OCI-M2 (cell line): ENCODE measurements at regions not wholly inside any gene's neighbourhood (a gene's known extent, or its start where the extent isn't known, plus 50 kb on each side); places are given as distances from the start of the nearest gene placed in this dataset.
"Not testable (repeated sequence)": the region's sequence is repeated elsewhere in the genome, so short reads cannot be mapped to it uniquely, and the experiment has no call there.

Source experiments
- DNase-seq: peaks from one replicate; lab custom pipeline; 2025; ENCODE audit not compliant: unreplicated experiment; lab: John Stamatoyannopoulos, UW

- DNase-seq, result peak; percentile 29
These were observed 217.5 kb upstream of the ADAMTS3 start for GRCh38 chr4:72786401-72786990.

GRCh38 chr4:72779241-72779640 lies 210.2 kb upstream of the ADAMTS3 start:
- DNase-seq, result no peak

GRCh38 chr4:72777436-72777835 lies 208.4 kb upstream of the ADAMTS3 start:
- no peak for DNase-seq

DNA sequence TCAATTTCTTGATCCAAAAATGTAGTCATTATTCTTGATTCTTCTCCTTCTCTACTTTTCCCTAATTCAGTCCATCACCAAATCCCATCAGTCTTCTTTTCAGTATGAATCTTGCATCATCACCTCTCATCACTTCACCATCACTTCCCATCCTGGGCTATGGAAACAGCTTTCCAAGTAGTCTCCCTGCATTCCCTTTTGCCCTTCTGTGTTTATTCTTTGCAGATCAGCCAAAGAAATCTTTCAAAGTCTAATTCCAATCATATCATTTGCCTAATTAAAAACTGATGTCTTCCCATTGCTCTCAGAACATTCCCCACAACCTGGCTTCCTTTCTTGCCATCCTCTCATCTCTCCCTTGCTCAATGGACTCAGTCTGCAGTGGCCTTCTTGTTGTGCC lies 201.7 kb upstream of the ADAMTS3 start:
- no peak for DNase-seq

- DNase-seq, result no peak
These were observed 199.3 kb upstream of the ADAMTS3 start for GRCh38 chr4:72768364-72768763.

DNA sequence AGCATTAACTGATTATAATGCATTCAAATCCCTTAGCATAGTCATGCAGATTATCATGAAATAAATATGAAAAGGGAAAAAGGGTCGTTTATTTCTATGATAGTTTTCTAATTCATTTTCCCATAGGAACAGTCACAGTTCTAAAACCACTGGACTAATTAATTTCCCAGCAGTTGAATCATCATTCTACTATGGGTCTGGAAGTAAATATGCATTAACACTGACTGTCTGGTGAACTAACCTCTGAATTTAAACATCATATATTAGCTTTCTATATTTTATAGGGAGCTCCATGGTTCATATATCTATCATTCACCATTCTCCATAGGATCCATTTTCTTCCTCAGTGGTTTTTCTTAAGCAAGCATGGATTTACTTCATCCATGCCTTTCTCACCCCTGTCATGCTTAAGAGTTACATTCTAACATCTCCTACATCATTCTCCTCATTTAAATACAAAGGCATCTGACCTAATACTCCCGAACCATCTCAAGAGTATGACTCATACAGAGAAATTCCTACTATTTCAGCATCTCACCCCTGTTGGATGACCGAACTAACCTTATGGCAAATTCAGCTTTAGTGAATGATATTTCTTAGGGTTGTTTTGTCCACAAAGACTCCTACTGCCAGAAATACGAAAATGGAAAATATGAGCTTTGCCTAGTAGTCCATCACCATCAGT lies 198.7 kb upstream of the ADAMTS3 start:
- no peak for DNase-seq

GRCh38 chr4:72765788-72766187 lies 196.8 kb upstream of the ADAMTS3 start:
- not testable (repeated sequence) for DNase-seq

DNA sequence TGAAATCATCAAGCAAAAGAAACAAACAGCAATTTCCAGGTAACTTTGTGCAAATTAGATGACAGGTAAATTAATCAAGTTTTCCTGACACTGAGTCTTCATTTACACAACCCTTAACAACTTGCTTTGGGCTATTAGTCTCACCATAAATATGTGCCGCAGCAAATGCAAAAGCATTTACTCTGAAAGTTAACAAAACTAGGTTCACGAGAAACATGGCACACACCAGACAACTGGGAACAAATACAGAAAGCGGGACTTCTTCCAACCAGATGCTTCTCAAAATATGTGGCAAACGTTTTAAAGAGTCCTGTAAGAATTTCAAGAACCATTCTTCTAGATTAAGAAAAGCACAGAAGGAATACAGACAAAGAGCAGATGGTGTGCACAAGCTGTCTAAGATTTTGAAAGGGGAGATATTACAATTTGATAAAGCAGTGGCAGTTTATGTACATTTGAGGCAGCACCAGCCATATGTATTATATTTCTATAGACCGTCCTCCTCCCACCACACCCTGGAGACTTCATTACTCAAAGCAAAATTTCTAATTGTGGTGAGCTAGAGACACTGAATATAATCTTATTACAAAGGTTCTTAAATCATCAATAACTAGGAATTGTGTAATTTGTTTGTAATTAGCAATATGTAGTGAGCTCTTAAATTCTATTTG lies 192.5 kb upstream of the ADAMTS3 start:
- no peak for DNase-seq

DNA sequence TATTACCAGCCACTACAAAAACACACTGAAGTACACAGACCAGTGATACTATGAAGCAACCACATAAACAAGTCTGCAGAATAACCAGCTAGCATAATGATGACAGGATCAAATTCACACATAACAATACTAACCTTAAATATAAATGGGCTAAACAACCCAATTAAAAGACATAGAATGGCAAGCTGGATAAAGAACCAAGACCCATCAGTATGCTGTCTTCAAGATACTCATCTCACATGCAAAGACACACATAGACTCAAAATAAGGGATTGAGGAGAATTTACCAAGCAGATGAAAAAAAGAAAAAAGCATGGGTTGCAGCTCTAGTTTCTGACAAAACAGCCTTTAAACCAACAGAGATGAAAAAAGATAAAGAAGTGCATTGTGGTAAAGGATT lies 184.4 kb upstream of the ADAMTS3 start:
- DNase-seq, result not testable (repeated sequence)

DNA sequence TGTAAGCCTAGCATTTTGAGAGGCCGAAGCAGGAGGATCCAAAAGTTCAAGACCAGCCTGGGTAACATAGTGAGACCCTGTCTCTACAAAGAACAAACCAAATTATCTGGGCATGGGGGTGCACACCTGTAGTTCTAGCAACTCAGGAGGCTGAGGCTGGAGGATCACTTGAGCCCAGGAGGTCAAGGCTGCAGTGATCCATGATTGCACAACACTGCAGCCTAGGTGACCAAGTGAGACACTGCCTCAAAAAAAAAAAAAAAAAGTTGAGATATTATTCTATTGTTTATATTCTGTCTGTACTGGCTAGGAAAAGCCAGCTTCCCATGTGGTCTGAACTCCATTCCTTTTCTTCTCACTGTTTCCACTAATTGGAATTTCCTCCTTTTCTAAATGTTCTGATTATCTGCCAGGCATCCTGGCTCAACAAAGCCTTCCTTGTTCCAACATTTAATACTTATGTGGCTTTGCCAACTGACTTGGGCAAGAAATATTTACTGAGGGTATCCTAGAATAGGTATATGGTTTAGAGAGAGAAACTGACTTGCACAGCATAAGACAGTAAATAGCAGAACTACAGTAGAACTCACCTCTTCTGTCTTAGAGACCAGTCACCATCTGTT lies 175.2 kb upstream of the ADAMTS3 start:
- no peak for DNase-seq

DNA sequence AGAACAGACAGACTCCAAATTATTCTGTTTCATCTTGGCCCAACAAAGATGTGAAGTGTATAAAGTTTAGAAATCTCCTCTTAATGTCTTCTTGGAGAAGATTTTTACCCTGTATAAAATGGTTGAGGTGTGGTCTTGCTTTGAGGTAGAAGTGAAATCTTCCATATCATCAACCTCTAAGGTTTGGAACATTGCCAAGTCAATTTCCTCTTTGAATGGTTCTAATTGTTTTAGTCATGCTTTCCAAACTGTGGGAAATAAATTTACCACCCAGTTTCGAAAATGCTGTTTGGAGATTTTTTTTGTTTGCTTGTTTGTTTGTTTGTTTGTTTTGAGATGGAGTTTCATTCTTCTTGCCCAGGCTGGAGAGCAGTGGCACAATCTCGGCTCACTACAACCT lies 174.1 kb upstream of the ADAMTS3 start:
- no peak for DNase-seq

DNA sequence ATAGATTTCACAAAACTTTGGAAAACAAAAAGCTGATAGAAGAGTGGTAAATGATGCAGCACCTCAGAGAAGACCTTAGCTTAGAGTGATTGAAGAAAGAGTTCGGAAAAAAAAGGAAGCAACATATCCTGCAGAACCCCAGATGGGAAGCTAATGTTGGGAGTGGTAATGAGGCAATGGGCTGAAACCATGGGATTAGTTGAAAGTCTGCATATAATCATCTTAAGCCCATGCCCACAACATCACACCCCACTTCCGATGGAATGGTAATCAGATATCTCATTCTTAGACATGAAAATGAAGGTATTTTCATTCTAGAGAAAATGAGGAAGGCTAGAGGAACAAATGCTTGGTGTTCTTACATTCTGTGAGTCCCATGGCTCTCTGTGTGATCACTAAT lies 146.3 kb upstream of the ADAMTS3 start:
- DNase-seq, result no peak

GRCh38 chr4:72714482-72715279 lies 145.7 kb upstream of the ADAMTS3 start:
- DNase-seq, result no peak

- DNase-seq, result no peak
These were observed 144.0 kb upstream of the ADAMTS3 start for GRCh38 chr4:72712997-72713396.

- DNase-seq, result no peak
These were observed 140.5 kb upstream of the ADAMTS3 start for GRCh38 chr4:72709475-72709874.

- no peak for DNase-seq
These were observed 137.7 kb upstream of the ADAMTS3 start for GRCh38 chr4:72706684-72707083.

- not testable (repeated sequence) for DNase-seq
These were observed 136.1 kb upstream of the ADAMTS3 start for GRCh38 chr4:72704925-72705640.

DNA sequence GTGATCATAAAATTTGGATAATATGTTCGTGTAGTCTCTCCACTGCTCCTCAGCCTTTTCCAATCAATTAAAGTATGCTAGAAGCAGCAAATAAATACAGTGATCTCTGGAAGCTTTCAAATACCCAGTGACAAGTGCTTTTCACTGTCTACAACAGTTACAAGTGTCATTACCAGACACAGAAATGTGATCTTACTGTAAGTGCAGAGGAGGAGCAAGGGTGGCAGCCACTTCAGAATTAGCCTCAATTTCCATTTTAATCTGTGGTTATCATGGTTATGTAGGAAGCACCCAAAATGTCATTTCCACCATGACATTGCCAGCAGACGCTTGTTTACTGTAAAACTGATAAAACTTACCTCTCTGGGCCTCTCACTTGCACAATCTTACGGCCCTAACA lies 133.9 kb upstream of the ADAMTS3 start:
- DNase-seq, result no peak

DNA sequence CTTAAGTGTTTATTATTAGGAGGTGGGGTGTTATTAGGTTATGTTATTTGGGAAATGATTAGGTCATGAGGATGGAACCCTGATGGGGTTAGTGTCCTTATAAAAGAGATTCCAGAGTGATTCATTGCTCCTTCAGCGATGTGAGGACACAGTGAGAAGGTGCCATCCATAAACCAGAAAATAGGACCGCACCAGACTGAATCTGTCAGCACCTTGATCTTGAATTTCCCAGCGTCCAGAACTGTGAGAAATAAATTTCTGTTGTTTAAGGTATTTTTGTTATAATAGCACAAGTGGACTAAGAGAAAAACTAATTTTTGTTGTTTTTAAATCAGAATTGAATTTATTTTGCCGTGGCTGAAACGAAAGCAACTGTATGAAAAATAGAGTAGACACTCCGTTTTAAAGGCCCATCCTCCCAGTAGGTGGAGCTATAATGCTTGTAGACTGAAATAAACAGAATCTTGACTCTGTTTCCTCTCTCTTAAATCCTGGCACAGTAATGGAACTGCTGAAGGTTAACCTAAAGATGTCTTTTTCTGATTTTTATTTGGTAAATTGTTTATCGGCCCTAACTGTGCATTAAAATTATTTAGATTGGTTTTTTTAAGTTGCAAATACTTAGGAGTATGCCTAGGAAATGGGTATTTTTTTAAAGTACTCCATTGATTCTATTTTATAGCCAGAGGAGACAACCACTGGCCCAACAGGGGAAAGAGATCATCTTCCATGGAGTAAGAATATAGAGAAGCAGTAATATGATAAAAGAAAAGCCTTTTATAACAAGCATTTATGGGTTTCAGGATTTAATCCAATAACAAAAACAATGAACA lies 133.2 kb upstream of the ADAMTS3 start:
- DNase-seq, result peak; percentile 8

DNA sequence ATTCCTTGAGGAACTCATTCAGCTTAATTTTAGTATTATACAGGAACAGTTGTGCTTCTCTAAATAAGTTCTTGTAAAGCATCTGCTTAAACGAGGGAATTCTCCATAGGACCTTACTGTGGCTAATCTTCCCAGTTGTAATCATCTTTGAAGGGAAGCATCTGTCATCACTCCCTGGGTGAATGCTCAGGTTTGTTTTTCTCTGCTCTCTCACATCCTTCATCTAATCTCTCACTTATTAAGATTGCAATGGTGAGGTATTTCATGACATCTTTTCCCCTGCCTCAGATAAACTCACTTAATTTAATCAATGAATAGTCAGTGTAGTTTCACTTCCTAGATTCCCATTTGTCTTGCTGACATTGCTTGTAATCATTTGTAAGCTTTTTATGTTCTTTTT lies 121.8 kb upstream of the ADAMTS3 start:
- DNase-seq, result no peak
